Stimulated activated CD4-positive, alpha-beta T cell treated with anti-CD3 and anti-CD28 coated beads, TNF-alpha, amount 100 ng/mL, for 4 hours (primary cell): ENCODE measurements at regions not wholly inside any gene's neighbourhood (a gene's known extent, or its start where the extent isn't known, plus 50 kb on each side); places are given as distances from the start of the nearest gene placed in this dataset.

ENCODE experiments used
- DNase-seq, 3 experiments: peaks; one replicate each; pipeline ENCODE4 v3.0.0-alpha.2; 2020; ENCODE audit warnings: low read depth in 3 of 3

DNA sequence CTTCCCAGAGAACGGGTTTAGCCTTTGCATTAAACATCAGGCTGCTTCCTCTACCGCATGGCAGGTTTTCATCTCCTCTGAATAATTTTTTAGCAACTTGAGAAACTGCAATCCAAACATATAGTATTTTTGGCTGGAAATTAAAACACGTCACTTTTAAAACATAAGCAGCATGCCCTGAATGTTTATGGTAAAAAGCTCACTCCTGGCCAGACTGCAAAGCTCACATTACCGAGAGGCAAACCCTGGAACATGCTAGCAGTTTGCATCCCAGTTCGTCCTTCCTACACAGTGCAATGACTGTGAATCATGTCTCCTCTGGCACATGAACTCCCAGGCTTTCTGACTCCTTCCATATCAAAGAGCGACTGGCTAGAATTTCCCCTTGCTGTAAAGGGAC, 312.3 kb downstream of the RRAGC start:
- no peak for DNase-seq

DNA sequence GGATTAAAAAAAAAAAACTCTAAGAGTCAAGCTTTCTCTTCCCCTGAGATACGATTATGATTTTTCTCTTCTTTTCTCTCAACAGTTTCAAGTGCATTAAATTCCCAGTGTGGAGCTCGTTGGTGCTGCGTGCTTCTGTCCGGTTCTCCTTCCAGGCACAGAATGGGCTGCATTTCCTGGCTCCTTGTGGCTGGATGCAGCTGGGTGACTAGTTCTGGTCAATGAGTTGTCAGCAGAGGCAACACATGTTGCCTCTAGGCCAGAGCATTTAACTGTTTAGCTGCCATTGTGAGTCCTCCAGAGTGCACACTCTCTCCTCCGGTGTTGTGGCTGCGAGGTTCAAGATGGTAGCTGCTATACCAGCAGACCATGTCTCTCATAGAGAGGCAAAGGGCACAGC, 312.9 kb downstream of the RRAGC start:
- DNase-seq: no peak

DNA sequence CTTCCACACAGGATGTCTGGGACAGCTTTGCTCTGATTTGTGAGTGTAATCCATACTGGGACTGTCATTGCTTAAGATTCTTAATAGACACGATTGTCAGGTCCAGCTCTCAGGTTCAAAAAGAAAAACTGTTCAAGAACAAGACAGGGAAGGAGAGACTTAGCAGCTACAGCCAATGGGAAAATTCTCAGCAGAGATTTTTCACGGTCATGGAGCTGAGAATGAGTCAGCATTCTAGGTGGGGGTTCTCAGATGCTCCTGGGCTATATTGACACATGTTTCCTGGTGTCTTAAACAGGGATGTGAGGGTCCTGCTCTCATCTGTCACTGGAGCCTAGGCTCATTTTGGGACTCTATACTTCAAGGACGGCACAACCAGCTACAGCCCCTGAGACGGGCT, 318.3 kb downstream of the RRAGC start:
- no peak for DNase-seq

DNA sequence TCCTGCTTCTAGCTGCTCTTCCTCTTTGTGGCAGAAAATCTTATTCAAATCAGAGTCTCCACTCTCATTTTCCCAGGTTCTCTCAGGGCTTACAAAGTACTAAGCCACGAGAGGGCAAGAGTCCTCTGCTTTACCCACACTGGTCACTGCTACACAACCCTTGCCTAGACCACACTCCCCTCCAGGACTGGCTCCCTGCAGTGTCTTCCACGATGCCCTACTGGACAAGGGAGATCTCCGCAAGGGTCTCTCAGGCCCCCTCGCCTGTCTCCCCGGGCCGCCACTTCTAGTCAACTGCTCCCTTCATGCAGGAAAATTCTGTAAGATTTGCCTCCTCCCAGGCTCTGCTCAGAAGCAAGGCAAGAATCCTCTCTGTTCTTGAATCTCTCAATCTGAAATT, 319.6 kb downstream of the RRAGC start:
- no peak for DNase-seq

DNA sequence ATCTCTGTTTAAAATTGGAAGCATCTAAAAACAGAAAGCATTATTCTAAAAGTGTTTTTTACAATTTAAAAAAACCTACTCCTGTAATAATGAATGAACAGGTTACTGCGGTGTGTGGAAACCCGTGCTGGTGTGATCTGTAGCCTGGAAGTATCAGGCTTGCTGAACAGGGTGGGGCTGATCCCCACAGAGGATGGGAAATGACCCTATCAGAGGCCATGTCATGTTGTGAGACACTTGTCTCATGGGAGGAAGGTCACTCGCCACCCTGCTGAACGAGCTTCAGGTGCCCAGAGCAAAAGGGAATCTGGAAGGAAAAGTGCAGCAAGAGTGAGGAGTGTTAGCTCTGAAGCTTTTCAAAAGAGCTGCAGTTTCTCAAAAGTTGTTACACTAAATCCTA, 320.7 kb downstream of the RRAGC start:
- DNase-seq: no peak

DNA sequence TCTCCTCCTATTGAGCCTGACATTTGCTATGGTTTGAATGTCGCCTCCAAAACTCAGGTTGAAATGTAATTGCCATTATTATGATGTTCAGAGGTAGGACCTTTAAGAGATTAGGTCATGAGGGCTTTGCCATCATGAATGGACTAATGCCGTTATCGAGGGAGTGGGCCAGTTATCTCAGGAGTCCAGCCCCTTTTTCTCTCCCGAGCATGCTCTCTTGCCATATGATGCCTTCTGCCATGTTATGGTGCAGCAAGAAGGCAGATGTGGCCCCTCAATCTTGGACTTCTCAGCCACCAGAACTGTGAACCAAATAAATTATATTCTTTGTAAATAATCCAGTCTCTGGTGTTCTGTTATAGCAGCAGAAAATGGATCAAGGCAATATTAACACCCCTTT, 323.5 kb downstream of the RRAGC start:
- DNase-seq: no peak

DNA sequence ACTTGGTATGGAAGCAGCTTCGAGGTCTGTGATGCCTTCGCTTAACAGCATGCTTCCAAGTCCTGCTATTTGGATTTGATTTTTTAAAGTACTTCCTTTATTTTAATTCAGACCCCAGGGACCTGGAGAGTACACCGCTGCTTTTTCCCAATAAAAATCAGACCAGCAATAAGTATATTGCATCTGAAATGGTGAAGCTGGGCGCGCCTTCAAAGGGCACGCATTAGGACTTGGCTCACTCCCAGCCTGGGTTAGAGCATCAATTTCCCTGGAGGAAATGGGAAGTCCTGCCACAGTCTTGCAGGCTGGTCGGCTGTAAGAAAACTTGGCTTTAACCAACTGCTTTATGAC, 325.1 kb downstream of the RRAGC start:
- no peak for DNase-seq

DNA sequence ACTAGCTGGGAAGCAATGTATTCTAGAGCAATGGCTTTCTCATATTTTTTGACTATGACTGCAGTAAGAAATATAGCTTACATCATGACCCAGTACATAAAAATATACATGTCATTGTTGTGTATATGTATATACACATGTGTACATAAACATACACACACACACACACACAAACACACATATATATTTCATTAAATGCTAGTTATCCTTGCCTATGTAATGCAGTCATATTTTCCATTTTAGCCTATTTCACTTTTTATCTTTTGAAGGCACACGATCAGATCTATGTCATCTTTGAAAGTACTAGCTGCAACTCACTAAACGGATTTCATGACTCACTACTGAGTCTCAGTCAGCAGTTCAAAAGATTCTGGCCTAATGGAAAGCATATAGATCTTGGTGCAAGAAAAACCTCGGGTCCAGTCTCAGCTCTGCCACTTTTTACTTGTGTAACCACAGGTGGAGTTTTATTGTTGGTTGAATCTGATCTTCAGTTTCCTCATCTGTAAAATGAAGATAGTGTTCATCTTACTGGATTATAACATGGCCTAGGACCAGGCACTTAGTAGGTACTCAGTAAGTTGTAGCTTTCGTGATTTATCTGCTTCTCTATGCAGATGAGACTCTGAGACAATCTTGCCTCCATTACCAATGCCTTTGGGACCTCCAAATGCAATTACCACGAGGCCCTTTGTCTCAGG, 325.6 kb downstream of the RRAGC start:
- no peak for DNase-seq

DNA sequence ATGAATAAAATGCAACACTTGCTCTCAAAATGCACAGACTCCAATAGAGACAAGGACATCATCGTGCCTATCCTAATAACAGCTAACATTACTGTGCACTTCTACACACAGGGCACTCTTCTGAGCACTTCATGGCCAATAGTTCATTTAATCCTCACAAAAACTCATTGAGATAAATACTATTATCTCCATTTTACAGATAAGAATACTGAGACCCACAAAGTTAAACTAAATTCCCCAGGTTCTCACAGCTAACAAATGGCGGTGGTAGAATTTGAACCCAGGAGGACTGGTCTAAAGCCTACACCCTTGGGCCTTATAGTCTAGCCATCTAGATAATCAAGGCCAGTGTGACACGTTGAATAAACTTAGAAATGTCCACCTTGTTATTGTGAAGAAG, 328.6 kb downstream of the RRAGC start:
- no peak for DNase-seq

DNA sequence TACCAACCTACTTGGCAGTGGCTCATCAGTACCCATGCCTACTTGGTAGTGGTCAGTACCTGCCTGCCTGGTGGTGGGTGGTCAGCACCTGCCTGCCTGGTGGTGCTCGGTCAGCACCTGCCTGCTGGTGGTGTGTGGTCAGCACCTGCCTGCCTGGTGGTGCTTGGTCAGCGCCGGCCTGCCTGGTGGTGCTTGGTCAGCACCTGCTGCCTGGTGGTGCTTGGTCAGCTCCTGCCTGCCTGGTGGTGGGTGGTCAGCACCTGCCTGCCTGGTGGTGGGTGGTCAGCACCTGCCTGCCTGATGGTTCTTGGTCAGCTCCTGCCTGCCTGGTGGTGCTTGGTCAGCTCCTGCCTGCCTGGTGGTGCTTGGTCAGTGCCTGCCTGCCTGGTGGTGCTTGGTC, 329.6 kb downstream of the RRAGC start:
- DNase-seq: no peak

DNA sequence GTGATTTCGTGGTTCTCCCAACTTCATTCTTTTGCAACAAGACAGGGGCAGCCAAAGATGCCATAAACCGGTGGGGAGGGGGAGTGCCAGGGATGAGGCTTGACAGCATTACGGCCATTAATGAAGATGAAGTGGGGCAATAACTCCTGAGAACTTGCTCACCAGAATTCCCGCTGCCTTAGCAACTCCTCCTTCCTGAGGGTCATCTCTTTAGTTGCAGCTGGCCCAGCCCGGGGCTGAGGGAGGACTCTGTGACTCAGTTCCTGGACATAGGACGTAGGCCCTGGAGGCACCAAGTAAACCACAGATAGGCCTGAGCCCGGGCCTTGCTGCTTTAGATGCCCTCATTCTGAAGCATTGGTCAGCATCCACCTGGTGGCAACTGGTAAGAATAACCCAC, 330.2 kb downstream of the RRAGC start:
- no peak for DNase-seq

DNA sequence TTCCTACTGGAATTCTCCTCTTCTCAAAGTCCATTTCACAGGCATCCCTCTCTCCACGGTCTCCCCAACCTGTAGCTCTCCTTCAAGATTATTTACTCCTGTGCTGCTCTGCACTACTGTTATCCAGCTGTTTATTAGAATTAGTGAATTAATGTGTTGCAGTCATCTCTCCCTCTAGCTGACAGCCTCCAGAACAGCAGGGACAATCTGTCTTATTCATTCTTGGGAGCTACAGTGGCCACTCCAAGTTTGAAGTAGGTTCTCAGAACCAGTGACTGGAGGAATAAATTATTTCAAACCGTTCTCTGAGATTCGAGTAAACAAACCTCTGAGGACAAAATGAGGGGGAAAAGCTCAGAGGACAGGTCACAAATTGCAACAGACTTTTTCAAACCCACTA, 330.9 kb downstream of the RRAGC start:
- no peak for DNase-seq

DNA sequence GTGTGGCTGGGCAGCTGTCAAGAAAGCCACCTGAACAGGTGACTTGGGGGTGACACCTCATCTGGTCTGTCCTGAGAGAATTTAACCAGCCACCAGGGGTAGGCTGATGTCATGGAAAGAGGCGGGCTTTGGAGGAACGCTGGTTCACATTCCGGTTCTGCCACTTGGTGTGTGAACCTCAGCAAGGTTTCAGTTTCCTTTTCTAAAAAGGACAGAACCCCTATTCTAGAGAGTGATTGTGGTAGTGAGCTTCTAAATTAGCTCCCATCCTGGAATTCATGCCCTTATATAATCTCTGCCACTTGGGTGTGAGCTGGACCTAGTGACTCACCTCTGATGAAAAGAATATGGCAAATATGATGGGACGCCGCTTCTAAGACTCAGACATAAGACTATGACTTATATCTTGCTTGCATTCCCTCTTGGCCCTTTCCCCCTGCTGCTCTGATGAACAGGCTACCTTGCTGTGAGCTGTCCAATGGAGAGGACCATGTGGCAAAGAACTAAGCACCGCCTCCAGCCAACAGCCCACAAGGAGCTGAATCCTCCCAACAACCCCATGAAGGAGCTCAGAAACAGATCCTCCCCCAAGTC, 332.1 kb downstream of the RRAGC start:
- DNase-seq: peak in 1 of 3 experiments; percentile 48

DNA sequence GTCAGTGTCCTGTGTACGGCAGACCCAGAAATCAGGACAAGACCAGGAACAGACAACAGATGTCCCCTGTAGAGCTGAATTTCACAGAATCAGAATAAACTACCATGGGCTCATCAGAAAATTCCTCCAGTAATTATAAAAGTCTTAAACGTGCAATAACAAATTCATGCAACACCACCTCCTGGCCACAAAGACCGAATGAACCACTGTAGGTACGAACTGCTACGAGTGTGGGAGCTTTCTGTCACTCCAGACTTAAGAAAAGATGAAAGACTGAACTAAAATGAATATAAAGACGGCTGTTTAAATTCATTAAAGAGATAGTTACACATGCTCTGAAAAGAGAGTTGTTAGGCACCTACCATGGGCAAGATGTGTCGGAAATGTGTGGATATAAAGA, 333.5 kb downstream of the RRAGC start:
- no peak for DNase-seq

DNA sequence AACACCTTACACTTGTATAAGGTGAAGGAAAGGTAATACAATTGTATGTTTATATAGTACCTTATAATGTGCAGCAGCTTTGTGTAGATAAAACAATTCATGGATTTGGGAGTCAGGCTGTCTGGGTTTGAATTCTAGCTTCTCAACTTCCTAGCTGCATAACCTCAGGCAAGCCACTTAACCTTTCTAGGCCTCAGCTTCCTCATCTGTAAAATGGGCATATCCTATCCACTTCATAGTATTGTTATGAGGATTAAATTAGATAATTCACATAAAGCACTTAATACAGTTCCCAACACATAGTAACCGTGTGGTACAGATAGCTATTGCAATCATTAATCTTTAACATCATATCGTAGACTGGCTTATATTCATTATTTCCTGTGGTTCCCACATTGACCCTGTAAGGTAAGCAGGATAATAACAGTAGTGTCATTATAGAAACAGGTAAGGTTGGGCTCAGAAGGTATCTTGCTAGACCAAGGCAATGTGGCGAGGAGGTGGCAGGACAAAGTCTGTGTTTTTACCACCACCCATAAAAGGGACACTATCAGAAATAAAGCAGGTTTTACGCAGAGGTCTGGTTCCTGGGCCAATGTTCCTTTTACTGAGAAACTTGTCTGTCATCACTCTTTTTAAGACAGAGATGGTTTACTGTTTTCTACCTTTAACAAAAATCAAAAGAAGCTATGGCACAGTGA, 334.1 kb downstream of the RRAGC start:
- no peak for DNase-seq

DNA sequence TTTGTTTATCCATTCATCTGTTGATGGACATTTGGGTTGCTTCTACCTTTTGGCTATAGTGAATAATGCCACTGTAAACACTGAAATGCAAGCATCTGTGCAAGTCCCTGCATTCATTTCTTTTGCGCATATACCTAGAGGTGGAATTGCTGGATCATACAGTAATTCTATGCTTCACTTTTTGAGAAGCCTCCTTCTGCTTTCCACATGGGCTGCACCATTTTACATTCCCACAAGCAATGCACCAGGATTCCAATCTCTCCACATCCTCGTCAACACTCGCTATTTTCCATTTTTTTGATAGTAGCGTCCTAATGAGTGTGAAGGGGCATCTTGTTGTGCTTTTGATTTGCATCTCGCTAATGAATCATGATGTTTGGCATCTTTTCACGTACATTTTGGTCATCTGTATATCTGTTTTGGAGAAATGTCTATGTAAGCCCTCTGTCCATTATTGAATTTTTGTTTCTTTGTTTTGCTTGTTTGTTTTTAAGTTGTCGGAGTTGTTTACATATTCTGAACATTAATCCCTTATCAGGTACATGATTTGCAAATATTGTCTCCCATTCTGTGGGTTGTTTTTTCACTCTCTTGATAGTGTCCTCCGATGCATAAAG, 335.4 kb downstream of the RRAGC start:
- no peak for DNase-seq

DNA sequence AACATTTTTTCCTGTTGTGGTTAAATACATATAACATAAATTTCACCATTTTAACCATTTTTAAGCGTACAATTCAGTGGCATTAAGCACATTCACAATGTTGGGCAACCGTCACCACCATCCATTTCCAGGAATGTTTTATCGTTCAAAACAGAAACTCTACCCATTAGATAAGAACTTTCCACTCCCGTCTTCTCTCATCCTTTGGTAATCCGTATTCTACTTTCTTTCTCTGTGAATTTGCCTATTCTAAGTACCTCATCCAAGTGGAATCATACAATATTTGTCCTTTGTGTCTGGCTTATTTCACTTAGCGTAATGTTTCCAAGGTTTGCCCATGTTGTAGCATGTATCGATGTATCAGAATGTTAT, 336.0 kb downstream of the RRAGC start:
- no peak for DNase-seq

DNA sequence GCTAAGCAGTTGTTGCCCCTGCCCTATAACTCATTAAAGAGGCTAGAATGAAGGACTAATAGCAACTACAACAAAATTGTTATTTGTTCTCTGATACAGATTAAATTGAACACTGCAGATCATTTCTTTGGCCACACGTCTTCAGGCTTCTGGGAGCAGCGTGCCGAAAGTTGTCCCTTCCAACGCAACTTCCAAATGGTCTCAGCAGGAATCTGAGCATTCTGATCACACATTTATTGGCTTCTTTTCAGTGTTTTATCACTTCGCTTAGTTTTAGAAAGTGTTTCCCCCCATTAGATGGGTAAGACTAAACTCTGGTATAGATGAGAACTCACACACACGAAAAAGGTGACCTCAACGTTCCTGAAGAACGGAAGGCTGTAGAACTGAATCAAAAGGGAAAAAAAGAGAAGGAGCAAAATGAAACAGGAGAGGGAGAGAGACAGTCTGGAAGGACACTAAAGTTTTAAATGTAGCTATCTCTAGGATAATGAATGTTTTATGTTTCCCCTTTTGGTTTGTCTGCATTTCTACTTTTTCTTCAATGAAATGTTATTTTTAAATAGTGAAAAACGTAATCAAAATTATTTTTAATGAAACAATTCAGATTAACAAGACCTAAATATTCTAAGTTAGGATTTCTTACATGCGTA, 336.5 kb downstream of the RRAGC start:
- DNase-seq: no peak

DNA sequence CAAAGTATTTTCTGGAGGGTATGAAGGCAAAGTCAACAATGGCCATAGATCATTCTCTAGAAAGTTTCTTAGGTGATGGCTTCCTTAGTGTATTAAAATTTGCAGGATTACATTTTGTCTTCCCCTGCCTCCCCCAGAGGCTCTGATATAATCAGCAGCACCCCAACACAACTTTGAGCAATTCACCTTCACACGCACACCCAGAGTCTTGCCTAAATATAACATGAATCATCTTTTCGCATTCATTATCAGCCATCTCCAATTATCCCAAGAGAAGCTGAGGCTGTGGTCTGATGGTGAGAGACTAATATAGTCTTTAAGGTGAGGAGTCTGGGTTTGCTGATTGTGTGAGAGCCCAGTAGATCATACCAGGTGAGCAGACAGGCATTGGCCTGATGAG, 343.0 kb downstream of the RRAGC start:
- no peak for DNase-seq

DNA sequence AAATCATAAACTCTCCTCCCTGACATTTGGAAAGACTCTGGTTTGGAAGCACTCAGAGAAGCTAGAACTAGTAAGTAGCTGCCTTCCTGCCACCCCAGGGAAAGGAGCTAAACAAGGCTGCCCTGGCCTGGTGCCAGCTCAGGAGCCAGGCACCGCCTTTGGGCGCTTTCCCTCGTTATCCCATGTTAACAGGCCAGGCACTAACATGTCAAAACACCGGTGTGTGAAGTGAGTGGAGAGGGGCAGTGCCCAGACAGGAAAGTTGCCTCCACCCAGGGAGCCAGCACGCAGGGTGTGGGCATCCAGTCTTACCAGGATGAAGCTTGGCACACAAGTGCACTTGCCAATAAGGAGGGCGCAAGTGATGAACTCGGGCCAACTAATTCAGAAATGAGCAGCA, 346.8 kb downstream of the RRAGC start:
- DNase-seq: no peak

DNA sequence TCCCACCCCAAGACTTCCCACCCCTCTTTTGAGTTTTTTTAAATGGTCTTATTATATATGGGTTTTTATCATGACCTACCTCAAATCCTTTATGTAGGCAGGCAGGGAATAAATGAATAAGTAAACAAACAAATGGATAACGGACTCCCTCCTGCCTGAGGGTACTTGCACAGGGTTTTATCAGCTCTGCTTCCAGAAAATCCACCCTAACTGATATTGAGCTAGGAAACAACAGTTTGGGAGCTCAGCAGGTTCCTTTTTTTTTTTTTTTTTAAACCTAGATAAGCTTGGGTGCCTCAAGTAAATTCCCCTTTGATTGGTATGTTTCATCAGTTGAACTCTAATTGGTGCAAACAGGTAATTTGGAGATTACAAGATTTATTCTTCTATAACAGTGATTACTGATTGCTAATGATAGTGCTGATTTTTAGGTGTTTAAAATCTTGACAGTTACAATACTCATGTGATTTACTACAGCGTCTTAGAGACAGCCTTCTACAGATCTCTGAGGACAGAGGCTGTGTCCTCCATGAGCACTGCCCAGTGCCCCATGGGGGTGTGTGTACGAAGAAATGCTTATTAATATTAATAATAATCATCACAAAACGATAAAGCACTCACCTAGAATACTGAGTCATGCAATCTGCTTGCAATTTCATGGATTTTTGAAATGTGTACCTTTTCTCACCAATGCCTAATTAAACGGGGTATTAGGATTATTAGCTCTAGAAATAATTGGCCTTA, 347.4 kb downstream of the RRAGC start:
- no peak for DNase-seq

DNA sequence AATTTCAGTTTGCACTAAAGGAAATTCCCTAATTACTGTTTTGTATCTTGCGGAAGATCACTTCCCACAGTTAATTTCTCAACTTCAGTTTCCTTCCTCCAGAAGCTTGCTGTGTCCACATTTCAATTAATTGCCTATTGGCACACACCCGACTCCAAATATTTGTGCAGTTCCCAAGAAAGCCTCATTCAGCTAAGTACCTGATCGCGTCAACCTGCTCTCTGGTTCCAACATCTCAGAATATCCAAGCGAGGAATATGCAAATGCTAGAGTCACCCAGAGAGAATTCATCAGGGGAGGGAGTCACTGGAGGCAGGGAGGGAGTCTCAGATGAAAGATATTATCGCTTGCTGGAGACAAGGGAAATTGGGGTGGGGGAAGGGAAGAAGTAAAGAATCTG, 351.3 kb downstream of the RRAGC start:
- DNase-seq: no peak
